ENCODE measurements at regions not wholly inside any gene's neighbourhood (a gene's known extent, or its start where the extent isn't known, plus 50 kb on each side); places are given as distances from the start of the nearest gene placed in this dataset.

DNA sequence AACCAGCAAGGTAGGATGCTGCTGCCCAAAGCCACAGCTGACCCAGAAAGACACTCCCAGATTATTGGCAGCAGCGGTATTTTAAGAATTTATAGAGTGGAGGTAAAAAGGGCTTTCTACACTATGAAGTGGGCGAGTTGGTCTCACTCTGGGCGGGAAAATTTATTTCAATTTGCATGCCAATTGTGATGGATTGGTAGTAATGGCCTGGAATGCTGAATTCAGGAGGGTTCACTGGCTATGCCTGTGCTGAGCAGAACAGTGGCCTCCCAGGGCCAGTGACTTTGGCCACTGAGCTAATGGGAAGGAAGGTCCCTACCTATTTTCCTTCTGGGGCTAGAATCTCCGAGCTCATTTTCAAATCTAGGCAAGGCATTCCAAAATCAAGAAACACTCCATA, 243.5 kb downstream of the TSHZ3 start:
- Histone ChIP-seq H2AFZ (replicated peaks) (no peak overlapping the region), H3K27ac (no peak overlapping the region)

GRCh38 chr19:31104451-31104850, 244.8 kb downstream of the TSHZ3 start:
- H3K9ac ChIP-seq: no peak overlapping the region
- no peaks in the 10 kb centered on the region for H3K79me2 ChIP-seq (ENCODE audit: low read depth)
- peaks cover 24% of the 10 kb centered on the region for H3K4me1 Mint-ChIP-seq
- H3F3A ChIP-seq (ENCODE audit: low read depth): no peaks in the 10 kb centered on the region
- H3K9me3 ChIP-seq (ENCODE audit: low read depth): no peaks in the 10 kb centered on the region
- H3K4me3 ChIP-seq: no peak overlapping the region
- H3K9me3 Mint-ChIP-seq: no peaks in the 10 kb centered on the region
- no peak overlapping the region for H3K4me3 Mint-ChIP-seq
- peaks cover 6% of the 10 kb centered on the region for H3K27me3 Mint-ChIP-seq (ENCODE audit: insufficient read depth, low read depth)
- H4K20me1 ChIP-seq (ENCODE audit: low read depth): no peaks in the 10 kb centered on the region
- no peak overlapping the region for H2AFZ ChIP-seq (replicated peaks)
- no peaks in the 10 kb centered on the region for H3K36me3 ChIP-seq
- H3K4me2 ChIP-seq: no peak overlapping the region
- no peak overlapping the region for H3K27ac ChIP-seq
- TF ChIP-seq, protein P1, sequence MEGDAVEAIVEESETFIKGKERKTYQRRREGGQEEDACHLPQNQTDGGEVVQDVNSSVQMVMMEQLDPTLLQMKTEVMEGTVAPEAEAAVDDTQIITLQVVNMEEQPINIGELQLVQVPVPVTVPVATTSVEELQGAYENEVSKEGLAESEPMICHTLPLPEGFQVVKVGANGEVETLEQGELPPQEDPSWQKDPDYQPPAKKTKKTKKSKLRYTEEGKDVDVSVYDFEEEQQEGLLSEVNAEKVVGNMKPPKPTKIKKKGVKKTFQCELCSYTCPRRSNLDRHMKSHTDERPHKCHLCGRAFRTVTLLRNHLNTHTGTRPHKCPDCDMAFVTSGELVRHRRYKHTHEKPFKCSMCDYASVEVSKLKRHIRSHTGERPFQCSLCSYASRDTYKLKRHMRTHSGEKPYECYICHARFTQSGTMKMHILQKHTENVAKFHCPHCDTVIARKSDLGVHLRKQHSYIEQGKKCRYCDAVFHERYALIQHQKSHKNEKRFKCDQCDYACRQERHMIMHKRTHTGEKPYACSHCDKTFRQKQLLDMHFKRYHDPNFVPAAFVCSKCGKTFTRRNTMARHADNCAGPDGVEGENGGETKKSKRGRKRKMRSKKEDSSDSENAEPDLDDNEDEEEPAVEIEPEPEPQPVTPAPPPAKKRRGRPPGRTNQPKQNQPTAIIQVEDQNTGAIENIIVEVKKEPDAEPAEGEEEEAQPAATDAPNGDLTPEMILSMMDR (IDR thresholded peaks at IDR 0.05): no peak
- TF ChIP-seq EZH2phosphoT487 (IDR thresholded peaks at IDR 0.05) (no peak), EZH2 (IDR thresholded peaks at IDR 0.05) (no peak)
- H3K27me3 ChIP-seq: no peaks in the 10 kb centered on the region
- H3K4me1 ChIP-seq: peaks cover 24% of the 10 kb centered on the region
- no peak overlapping the region for H3K27ac Mint-ChIP-seq
- H3K36me3 Mint-ChIP-seq: no peaks in the 10 kb centered on the region
- DNase-seq (ENCODE audit: low spot score): no peak

More for the DNA sequence above, 243.5 kb downstream of the TSHZ3 start:
- Mint-ChIP-seq H3K4me1 (peaks cover 17% of the 10 kb centered on the region), H3K36me3 (no peaks in the 10 kb centered on the region), H3K4me3 (no peak overlapping the region), H3K27ac (no peak overlapping the region), H3K9me3 (no peaks in the 10 kb centered on the region), H3K27me3 (ENCODE audit: insufficient read depth, low read depth) (peaks cover 6% of the 10 kb centered on the region)
- Histone ChIP-seq H3F3A (ENCODE audit: low read depth) (no peaks in the 10 kb centered on the region), H3K79me2 (ENCODE audit: low read depth) (no peaks in the 10 kb centered on the region), H3K9me3 (ENCODE audit: low read depth) (no peaks in the 10 kb centered on the region), H3K36me3 (no peaks in the 10 kb centered on the region), H3K27me3 (no peaks in the 10 kb centered on the region), H4K20me1 (ENCODE audit: low read depth) (no peaks in the 10 kb centered on the region), H3K4me2 (no peak overlapping the region), H3K4me1 (peaks cover 15% of the 10 kb centered on the region), H3K4me3 (no peak overlapping the region), H3K9ac (no peak overlapping the region)
- TF ChIP-seq EZH2 (IDR thresholded peaks at IDR 0.05) (no peak), EZH2phosphoT487 (IDR thresholded peaks at IDR 0.05) (no peak)
- TF ChIP-seq, protein P1 (IDR thresholded peaks at IDR 0.05): no peak
- no peak for DNase-seq (ENCODE audit: low spot score)

GRCh38 chr19:31103228-31103627, 246.0 kb downstream of the TSHZ3 start:
- no peaks in the 10 kb centered on the region for H3K9me3 Mint-ChIP-seq
- no peak overlapping the region for H3K4me3 Mint-ChIP-seq

More at GRCh38 chr19:31103228-31103627, 246.0 kb downstream of the TSHZ3 start:
- Histone ChIP-seq H3F3A (ENCODE audit: low read depth) (no peaks in the 10 kb centered on the region), H3K36me3 (no peaks in the 10 kb centered on the region), H3K4me2 (no peak overlapping the region), H3K27me3 (no peaks in the 10 kb centered on the region), H3K9me3 (ENCODE audit: low read depth) (no peaks in the 10 kb centered on the region), H3K9ac (no peak overlapping the region), H3K4me1 (peaks cover 24% of the 10 kb centered on the region), H4K20me1 (ENCODE audit: low read depth) (no peaks in the 10 kb centered on the region), H2AFZ (replicated peaks) (no peak overlapping the region), H3K4me3 (no peak overlapping the region), H3K27ac (no peak overlapping the region), H3K79me2 (ENCODE audit: low read depth) (no peaks in the 10 kb centered on the region)
- no peaks in the 10 kb centered on the region for H3K36me3 Mint-ChIP-seq
- TF ChIP-seq EZH2phosphoT487 (IDR thresholded peaks at IDR 0.05) (no peak), EZH2 (IDR thresholded peaks at IDR 0.05) (no peak)
- TF ChIP-seq, protein P1 (IDR thresholded peaks at IDR 0.05): no peak
- no peak for DNase-seq (ENCODE audit: low spot score)
- peaks cover 6% of the 10 kb centered on the region for H3K27me3 Mint-ChIP-seq (ENCODE audit: insufficient read depth, low read depth)
- no peak overlapping the region for H3K27ac Mint-ChIP-seq
- H3K4me1 Mint-ChIP-seq: peaks cover 24% of the 10 kb centered on the region

All from neural progenitor cell (in vitro differentiated cells).